Hematopoietic multipotent progenitor cell (in vitro differentiated cells): ENCODE measurements at regions not wholly inside any gene's neighbourhood (a gene's known extent, or its start where the extent isn't known, plus 50 kb on each side); places are given as distances from the start of the nearest gene placed in this dataset. TPM values are rescaled to one million over a fixed set of nuclear protein-coding genes. Genes with fewer than 3 reads are reported as not detected.

Source experiments
- DNase-seq, 3 donors: peaks; one replicate each; pipeline ENCODE4 v3.0.0-alpha.2; 2011 to 2015; ENCODE audit warnings: low read depth in 2 of 3, low spot score in 2 of 3
- small RNA-seq: library from RNA; depleted of rRNA; stranded (forward); fragments of <200 nt; gene quantifications from one replicate; pipeline ENCODE3, GENCODE V24; 2012

DNA sequence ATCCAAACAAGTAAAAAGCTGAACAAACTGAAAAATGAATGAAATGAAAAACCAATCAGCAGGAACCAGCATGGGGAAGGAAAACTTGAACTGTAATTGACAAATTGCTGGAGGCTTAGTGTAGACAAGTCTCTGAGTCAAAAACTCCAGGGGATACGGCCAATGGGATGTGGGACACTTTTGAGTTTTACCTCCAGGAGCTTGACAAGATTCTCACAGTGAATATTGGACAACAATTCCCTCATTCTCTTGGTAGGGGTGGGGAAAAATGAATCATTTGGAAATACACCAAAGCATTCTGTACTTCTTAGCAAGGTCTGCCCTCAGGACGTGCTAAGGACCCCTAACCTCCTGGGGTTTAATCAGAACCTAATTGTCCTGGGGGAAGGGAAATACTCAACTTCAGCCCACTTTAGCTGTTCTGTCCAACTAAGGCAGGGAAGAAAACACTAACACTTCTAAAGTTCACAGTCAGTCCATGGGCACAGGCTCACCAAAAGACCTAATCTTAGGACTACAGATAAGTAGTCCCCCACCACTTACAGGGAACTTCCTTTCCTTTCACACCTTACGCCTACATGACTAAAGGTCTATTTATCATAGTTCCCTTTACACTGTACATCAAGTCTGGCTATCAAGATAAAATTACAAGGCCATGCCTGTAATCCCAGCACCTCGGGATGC, 60.7 kb upstream of the CDC42BPA start:
- DNase-seq, result no peak

- no peak for DNase-seq
Measured at GRCh38 chr1:227378181-227378580, 59.9 kb upstream of the CDC42BPA start.

GRCh38 chr1:227374846-227375245, 56.6 kb upstream of the CDC42BPA start:
- DNase-seq, result no peak

DNA sequence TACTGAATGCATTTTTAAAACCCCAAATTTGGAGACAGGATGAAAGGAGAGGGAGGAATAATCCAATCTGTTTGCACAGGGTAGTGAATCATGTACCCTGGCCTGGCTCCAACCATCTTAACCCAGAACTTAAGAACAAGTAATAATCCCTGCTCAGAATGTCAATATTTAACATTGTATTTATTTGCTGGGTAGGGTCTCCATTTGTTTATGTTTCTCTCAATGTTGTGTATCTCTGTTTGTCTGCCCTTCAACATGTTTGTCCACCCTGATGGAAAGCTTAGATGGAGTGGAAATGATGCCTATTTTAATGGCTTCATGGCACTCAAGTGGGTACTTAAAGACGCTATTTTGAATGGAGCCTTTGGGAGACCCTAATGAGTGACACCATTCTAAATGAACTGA, 54.4 kb upstream of the CDC42BPA start:
- no peak for DNase-seq

DNA sequence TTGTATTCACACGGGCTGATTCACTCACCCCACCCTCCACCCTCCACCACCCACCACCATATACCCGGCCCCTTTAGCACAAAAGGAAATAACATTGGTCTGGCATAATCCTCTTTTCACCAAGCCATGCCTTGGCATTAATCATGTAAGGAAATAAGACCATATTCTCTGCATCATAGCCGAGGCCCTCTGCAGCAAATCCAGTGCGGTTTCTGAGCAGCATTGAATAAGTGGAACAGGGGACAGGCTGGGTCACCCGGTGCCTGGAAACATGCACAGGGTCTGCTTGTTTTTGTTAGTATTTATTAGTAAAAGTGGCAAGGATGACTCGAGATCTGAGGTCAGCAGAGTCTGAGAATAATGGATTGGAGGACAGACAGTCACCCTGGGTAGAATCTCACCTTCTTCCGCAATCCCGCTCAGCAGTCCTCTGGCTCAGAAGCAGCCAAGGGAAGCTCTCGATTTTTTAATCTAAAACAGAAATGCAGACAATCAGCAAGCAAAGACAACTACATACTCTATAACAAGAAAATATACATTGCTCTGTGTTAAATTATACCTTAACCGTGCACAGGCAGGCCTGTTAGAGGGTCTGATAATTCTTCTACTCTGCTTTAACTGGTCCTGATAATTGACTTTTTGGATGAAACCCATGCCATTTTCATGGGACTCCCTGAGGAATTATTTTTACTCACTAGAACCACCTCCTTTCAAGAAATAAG, 52.4 kb upstream of the CDC42BPA start:
- no peak for DNase-seq

GRCh38 chr1:227369102-227369760, 50.9 kb upstream of the CDC42BPA start:
- DNase-seq, result no peak

Small RNAs in the stretch of these regions (small RNA-seq; reads per million reads assigned to genes)
- gene AL451054.2 (not detected), gene BTF3P9 (not detected)
